H1 (cell line): ENCODE measurements at regions not wholly inside any gene's neighbourhood (a gene's known extent, or its start where the extent isn't known, plus 50 kb on each side); places are given as distances from the start of the nearest gene placed in this dataset.

ENCODE experiments used
- CTCF ChIA-PET: fragments of 300-600 bp; sonication (Branson Sonifier 250); formaldehyde crosslinking; loops from one replicate; lab custom pipeline; 2021; ENCODE audit not compliant: partially characterized antibody; lab: Charles Lee
- POLR2A ChIA-PET: fragments of 300-600 bp; sonication (Branson Sonifier 250); formaldehyde crosslinking; loops from one replicate; lab custom pipeline; 2021; ENCODE audit warnings: inconsistent platforms; ENCODE audit not compliant: partially characterized antibody; lab: Charles Lee
- DNase-seq, 2 experiments: peaks; one replicate each; pipeline versions ENCODE4 v3.0.0 to v3.0.0-alpha.2; 2010 to 2022; ENCODE audit warnings: low spot score in 2 of 2, low read depth in 1 of 2, mixed read lengths in 1 of 2
- FAIRE-seq: peaks from 2 replicates; lab custom pipeline; 2011; peaks lifted over from hg19 to GRCh38; lab: Jason Lieb, UNC
- H2AFZ ChIP-seq: 2 replicates; pipeline ENCODE4 v1.8.1; 2012; ENCODE audit warnings: low read length, inconsistent platforms
- H2AK5ac ChIP-seq: 2 replicates; pipeline ENCODE4 v1.6.1; 2013; ENCODE audit warnings: low read depth, low read length
- H2BK120ac ChIP-seq: replicated peaks from 2 replicates; pipeline ENCODE3; 2013; ENCODE audit warnings: low read depth, low read length, inconsistent platforms
- H2BK12ac ChIP-seq: 2 replicates; pipeline ENCODE4 v1.6.1; 2013; ENCODE audit warnings: low read depth, low read length
- H2BK15ac ChIP-seq: 2 replicates; pipeline ENCODE4 v1.6.1; 2013; ENCODE audit warnings: low read length
- H2BK20ac ChIP-seq: 2 replicates; pipeline ENCODE4 v1.6.1; 2013; ENCODE audit warnings: low read length
- H2BK5ac ChIP-seq: 2 replicates; pipeline ENCODE4 v1.6.1; 2013; ENCODE audit warnings: low read depth, low read length
- H3K14ac ChIP-seq: 2 replicates; pipeline ENCODE4 v1.6.1; 2013; ENCODE audit warnings: inconsistent platforms; ENCODE audit not compliant: insufficient read length
- H3K18ac ChIP-seq: 2 replicates; pipeline ENCODE4 v1.6.1; 2013; ENCODE audit warnings: low read length; ENCODE audit errors: extremely low read depth
- H3K23ac ChIP-seq: 2 replicates; pipeline ENCODE4 v1.6.1; 2013; ENCODE audit warnings: inconsistent platforms; ENCODE audit not compliant: insufficient read length
- H3K23me2 ChIP-seq: 2 replicates; pipeline ENCODE4 v1.6.1; 2013; ENCODE audit warnings: low read depth, low read length
- H3K27ac ChIP-seq: 2 replicates; pipeline ENCODE4 v1.6.1; 2011; ENCODE audit warnings: low read depth, low read length, inconsistent platforms
- H3K27me3 ChIP-seq, 4 experiments: replicated peaks in 1 of 4; 1 replicate in 1 of 4; 2 replicates in 3 of 4; pipeline versions ENCODE4 v1.6.1 to v1.8.1; 2011 to 2013; ENCODE audit warnings: low read length in 3 of 4, mild to moderate bottlenecking in 3 of 4, inconsistent platforms in 2 of 4, mixed read lengths in 2 of 4, moderate library complexity in 1 of 4; ENCODE audit not compliant: control insufficient read depth in 3 of 4, insufficient read depth in 3 of 4; ENCODE audit errors: extremely low read depth in 1 of 4
- H3K36me3 ChIP-seq, 4 experiments: 2 replicates each; pipeline versions ENCODE4 v1.6.1 to v1.8.1; 2011 to 2013; ENCODE audit warnings: mild to moderate bottlenecking in 4 of 4, low read length in 3 of 4, moderate library complexity in 2 of 4, control low read depth in 1 of 4, inconsistent platforms in 1 of 4; ENCODE audit not compliant: insufficient read depth in 4 of 4, control insufficient read depth in 2 of 4
- H3K4ac ChIP-seq: replicated peaks from 2 replicates; pipeline ENCODE3; 2013; ENCODE audit warnings: low read length, low read depth, mixed read lengths, inconsistent platforms; ENCODE audit not compliant: insufficient read length
- H3K4me1 ChIP-seq, 4 experiments: replicated peaks in 1 of 4; 1 replicate in 1 of 4; 2 replicates in 3 of 4; pipeline versions ENCODE4 v1.6.1 to v1.8.1; 2011 to 2013; ENCODE audit warnings: low read length in 3 of 4, inconsistent platforms in 2 of 4, mixed read lengths in 1 of 4; ENCODE audit not compliant: insufficient read depth in 4 of 4, control insufficient read depth in 3 of 4
- H3K4me2 ChIP-seq, 2 experiments: 2 replicates each; pipeline versions ENCODE4 v1.6.1 to v1.8.1; 2011 to 2013; ENCODE audit warnings: low read depth in 2 of 2, low read length in 2 of 2, control low read depth in 1 of 2, inconsistent platforms in 1 of 2, mild to moderate bottlenecking in 1 of 2; ENCODE audit not compliant: insufficient read depth in 1 of 2
- H3K4me3 ChIP-seq, 4 experiments: fragments of 200-600, 300-600 bp in 1 of 4; sonication (generic), shearing (Covaris generic), sonication (Bioruptor Twin) in 1 of 4; 2 replicates each; pipeline versions ENCODE4 v1.5.1 to v1.8.1; 2011 to 2016; ENCODE audit warnings: low read length in 4 of 4, low read depth in 3 of 4, control low read depth in 2 of 4, inconsistent platforms in 2 of 4, mild to moderate bottlenecking in 2 of 4, mixed read lengths in 1 of 4, moderate library complexity in 1 of 4; ENCODE audit not compliant: insufficient read depth in 2 of 4; ENCODE audit errors: extremely low read depth in 1 of 4
- H3K56ac ChIP-seq: replicated peaks from 2 replicates; pipeline ENCODE3; 2013; ENCODE audit warnings: low read depth, mild to moderate bottlenecking, mixed read lengths, low read length, inconsistent platforms; ENCODE audit not compliant: insufficient read length
- H3K79me1 ChIP-seq: 2 replicates; pipeline ENCODE4 v1.6.1; 2013; ENCODE audit warnings: low read depth, low read length, control low read depth
- H3K79me2 ChIP-seq, 2 experiments: 2 replicates each; pipeline versions ENCODE4 v1.6.1 to v1.8.1; 2012 to 2013; ENCODE audit warnings: low read length in 2 of 2, mild to moderate bottlenecking in 2 of 2, inconsistent platforms in 1 of 2; ENCODE audit not compliant: insufficient read depth in 2 of 2, control insufficient read depth in 1 of 2
- H3K9ac ChIP-seq, 4 experiments: replicated peaks in 1 of 4; 1 replicate in 1 of 4; 2 replicates in 3 of 4; pipeline versions ENCODE4 v1.6.1 to v1.8.1; 2011 to 2013; ENCODE audit warnings: low read depth in 3 of 4, low read length in 3 of 4, control low read depth in 2 of 4, mild to moderate bottlenecking in 2 of 4, moderate library complexity in 2 of 4, inconsistent platforms in 1 of 4; ENCODE audit errors: extremely low read depth in 1 of 4
- H3K9me3 ChIP-seq, 2 experiments: 2 replicates each; pipeline versions ENCODE4 v1.6.1 to v1.8.1; 2012 to 2013; ENCODE audit warnings: mild to moderate bottlenecking in 2 of 2, moderate library complexity in 2 of 2, control low read depth in 1 of 2, inconsistent platforms in 1 of 2, low read depth in 1 of 2, low read length in 1 of 2, mixed read lengths in 1 of 2; ENCODE audit not compliant: insufficient read depth in 2 of 2
- H4K20me1 ChIP-seq, 2 experiments: replicated peaks in 1 of 2; 2 replicates each; pipeline versions ENCODE3 to v1.8.1; 2011 to 2013; ENCODE audit warnings: inconsistent platforms in 2 of 2, low read length in 2 of 2, mild to moderate bottlenecking in 1 of 2; ENCODE audit not compliant: insufficient read depth in 2 of 2, control insufficient read depth in 1 of 2
- H4K5ac ChIP-seq: 2 replicates; pipeline ENCODE4 v1.6.1; 2013; ENCODE audit warnings: low read length, low read depth, mixed read lengths, inconsistent platforms; ENCODE audit not compliant: insufficient read length
- H4K8ac ChIP-seq: 2 replicates; pipeline ENCODE4 v1.8.0; 2013; ENCODE audit warnings: mild to moderate bottlenecking, moderate library complexity, low read length, inconsistent platforms; ENCODE audit not compliant: insufficient read depth; ENCODE audit errors: extremely low read depth
- H4K91ac ChIP-seq: replicated peaks from 2 replicates; pipeline ENCODE3; 2013; ENCODE audit warnings: low read length, mixed read lengths, inconsistent platforms; ENCODE audit not compliant: insufficient read length
- KDM5A ChIP-seq: fragments of 200-600 bp; IDR thresholded peaks from 2 replicates; pipeline ENCODE4 v1.7.1; 2012; ENCODE audit warnings: mild to moderate bottlenecking, low read length, inconsistent platforms, mixed read lengths
- WGBS, 2 experiments: shearing (Covaris generic) in 1 of 2; methylation state at CpG; one replicate each; pipeline versions ENCODE4 v1.1.6 to v1.1.7; 2013 to 2015; ENCODE audit warnings: low lambda C conversion rate in 2 of 2, mixed read lengths in 2 of 2, inconsistent platforms in 1 of 2, low coverage in 1 of 2, missing lambda C conversion rate in 1 of 2; ENCODE audit not compliant: insufficient replicate concordance in 2 of 2, insufficient coverage in 1 of 2, insufficient read length in 1 of 2; ENCODE audit errors: extremely low coverage in 1 of 2, missing lambda C conversion rate in 1 of 2; 5-methylcytosine and 5-hydroxymethylcytosine counted together

DNA sequence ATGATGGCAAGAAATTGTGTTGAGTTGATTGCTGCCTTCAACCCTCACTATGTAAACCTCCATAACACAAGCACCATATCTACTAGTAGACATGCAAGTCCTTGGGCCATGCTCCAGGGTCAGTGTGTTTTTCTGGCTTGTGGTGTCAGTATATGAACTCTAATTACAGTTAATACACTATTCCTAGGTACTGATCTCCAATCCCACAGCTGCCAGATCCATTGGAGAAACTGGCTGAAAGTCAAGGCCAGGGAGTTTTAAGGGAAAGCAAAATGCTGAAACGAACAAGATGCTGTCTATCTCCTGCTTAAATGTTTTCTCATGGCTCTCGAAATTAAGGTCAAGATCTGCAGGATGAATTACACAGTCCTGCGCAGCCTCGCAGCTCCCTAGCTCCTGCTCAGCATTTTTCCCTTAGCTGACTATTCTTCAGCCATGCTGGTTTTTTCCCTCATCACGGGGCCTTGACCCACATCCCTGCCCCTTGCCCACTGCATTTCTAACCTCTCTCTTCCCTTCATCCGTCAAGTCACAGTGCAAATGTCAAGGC lies 425.0 kb upstream of the ADAMTS9 start:
- Histone ChIP-seq H2BK15ac (no peak overlapping the region), H4K5ac (no peak overlapping the region), H3K9me3 (no peaks in the 10 kb centered on the region), H2AFZ (0 out of 2 replicates have a peak overlapping the region, but pooled peaks have one; percentile 25), H3K79me2 (no peaks in the 10 kb centered on the region), H3K4me2 (no peak overlapping the region), H3K56ac (no peak overlapping the region), H4K91ac (no peak overlapping the region), H2BK12ac (no peak overlapping the region), H3K4me3 (no peak overlapping the region), H3K4ac (no peak overlapping the region), H3K27me3 (no peaks in the 10 kb centered on the region), H3K18ac (no peak overlapping the region), H3K14ac (no peak overlapping the region), H3K4me1 (no peaks in the 10 kb centered on the region), H2BK20ac (no peak overlapping the region), H2BK120ac (no peak overlapping the region), H3K23ac (no peak overlapping the region), H3K9ac (no peak overlapping the region), H3K36me3 (no peaks in the 10 kb centered on the region), H3K27ac (no peak overlapping the region), H4K20me1 (no peaks in the 10 kb centered on the region), H2AK5ac (no peak overlapping the region), H2BK5ac (no peak overlapping the region), H3K79me1 (no peaks in the 10 kb centered on the region), H3K23me2 (no peaks in the 10 kb centered on the region), H4K8ac (no peak overlapping the region)
- ChIA-PET POLR2A (no interaction called here), CTCF (interaction anchor here (0.5 kb wide), 1 partner anchor 226 kb away, joined by 3 read pairs; no protein-coding TSS in a partner anchor)
- WGBS, 2 experiments: 89% methylated on average over 6 of the region's 6 CpGs; no CpG with 5 or more reads in 1 of the 2 experiments
- TF ChIP-seq KDM5A: no peak
- FAIRE-seq: no peak
- no peak for DNase-seq
